Stimulated activated CD8-positive, alpha-beta memory T cell treated with anti-CD3 and anti-CD28 coated beads, Interleukin-2, amount 100 ng/mL, for 1 hour (primary cell): ENCODE measurements at regions not wholly inside any gene's neighbourhood (a gene's known extent, or its start where the extent isn't known, plus 50 kb on each side); places are given as distances from the start of the nearest gene placed in this dataset.
"Not testable (repeated sequence)": the region's sequence is repeated elsewhere in the genome, so short reads cannot be mapped to it uniquely, and the experiment has no call there.

ENCODE experiments used
- DNase-seq, 2 donors: peaks; one replicate each; pipeline ENCODE4 v3.0.0-alpha.2; 2020; ENCODE audit warnings: low read depth in 2 of 2

GRCh38 chr11:81987829-81988472, 745.7 kb downstream of the FAM181B start:
- DNase-seq, result no peak

DNA sequence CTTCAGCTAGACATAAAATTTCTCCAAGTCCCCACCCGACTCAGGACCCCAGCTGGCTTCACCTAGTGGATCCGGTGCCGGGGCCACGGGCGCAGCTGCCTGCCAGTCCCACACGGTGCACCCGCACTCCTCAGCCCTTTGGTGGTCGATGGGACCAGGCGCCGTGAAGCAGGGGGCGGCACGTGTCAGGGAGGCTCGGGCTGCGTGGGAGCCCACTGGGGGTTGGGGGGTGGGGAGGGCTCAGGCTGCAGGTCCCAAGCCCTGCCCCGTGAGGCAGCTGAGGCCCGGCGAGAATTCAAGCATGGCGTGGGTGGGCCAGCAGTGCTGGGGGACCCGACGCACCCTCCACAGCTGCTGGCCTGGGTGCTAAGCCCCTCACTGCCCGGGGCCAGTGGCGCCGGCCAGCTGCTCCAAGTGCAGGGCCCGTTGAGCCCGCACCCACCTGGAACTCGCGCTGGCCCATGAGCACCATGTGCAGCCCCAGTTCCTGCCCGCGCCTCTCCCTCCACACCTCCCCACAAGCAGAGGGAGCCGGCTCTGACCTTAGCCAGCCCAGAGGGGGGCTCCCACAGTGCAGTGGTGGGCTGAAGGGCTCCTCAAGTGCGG, 747.0 kb downstream of the FAM181B start:
- DNase-seq, result no peak

DNA sequence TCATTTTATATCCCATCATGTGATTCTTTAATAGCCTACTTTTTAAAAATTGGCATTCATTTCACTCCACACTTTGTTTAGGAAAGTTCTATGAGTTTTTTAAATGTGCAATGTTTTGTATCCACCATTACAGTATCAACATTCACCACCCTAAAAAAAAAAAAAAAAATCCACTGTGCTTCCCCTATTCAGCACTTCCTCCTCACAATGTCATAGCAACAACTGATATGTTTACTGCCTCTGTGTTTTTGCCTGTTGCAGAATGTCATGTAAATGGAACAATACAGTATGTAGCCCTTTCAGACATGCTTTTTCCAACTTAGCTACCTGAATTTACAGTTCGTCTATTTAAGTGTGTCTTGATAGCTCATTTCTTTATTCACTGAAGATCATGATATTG, 754.2 kb downstream of the FAM181B start:
- DNase-seq, result no peak

GRCh38 chr11:81975261-81975900, 758.3 kb downstream of the FAM181B start:
- no peak for DNase-seq

- DNase-seq, result no peak
These were observed 762.8 kb downstream of the FAM181B start for GRCh38 chr11:81970886-81971285.

- no peak for DNase-seq
These were observed 766.4 kb downstream of the FAM181B start for GRCh38 chr11:81967242-81967641.

DNA sequence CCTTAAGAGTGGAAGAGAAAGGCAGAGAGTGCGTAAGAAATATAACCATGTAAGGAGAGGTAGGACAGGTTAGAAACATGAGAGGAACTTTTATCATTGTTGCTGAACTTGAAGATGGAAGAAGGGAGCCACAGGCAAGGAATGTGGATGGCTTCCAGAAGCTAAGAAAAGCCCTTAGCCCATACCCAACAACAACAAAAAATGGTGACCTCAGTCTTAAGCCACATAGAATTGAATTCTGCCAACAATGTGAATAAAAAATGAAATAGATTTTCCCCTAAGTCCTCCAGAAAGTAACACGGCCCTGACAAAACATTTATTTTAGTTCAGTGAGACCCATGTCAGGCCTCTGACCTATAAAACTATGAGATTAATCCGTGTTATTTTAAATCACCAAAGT, 767.3 kb downstream of the FAM181B start:
- no peak for DNase-seq

DNA sequence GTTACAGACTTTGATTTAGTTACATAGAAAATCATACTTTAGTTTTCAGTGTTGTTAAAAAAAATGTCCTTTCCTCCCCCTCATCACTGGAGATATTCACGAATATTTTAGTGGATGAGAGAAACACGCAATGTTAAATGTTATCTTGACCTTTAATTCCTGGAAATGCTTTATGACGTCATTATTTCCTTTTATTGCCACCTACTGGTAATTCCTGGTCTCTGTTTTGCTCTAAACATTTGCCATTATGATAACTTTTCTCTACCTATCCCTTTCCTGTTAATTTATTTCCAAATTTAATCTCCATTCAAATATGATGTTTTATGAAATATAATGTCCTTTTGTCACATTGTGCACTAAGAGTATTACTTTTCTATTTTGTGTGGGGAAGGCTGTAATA, 770.6 kb downstream of the FAM181B start:
- DNase-seq, result no peak

- DNase-seq, result no peak
These were observed 773.2 kb downstream of the FAM181B start for GRCh38 chr11:81960443-81960842.

- DNase-seq, result no peak
These were observed 774.3 kb downstream of the FAM181B start for GRCh38 chr11:81959341-81959740.

GRCh38 chr11:81954301-81954700, 779.4 kb downstream of the FAM181B start:
- not testable (repeated sequence) for DNase-seq

DNA sequence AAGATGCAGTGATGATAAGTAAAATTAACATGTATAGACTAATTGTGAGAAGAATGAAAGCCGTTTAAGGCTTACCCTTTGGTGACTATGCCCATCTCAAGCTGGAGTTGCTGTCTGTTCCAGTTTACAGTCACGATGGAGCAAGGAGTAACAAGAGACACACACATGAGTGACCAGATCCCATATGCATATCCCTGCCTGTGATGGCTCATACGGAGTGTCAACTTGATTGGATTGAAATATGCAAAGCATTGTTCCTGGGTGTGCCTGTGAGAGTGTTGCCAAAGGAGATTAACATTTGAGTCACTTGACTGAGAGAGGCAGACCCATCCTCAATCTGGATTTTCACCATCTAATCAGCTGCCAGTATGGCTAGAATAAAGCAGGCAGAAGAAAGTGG, 786.8 kb downstream of the FAM181B start:
- DNase-seq, result no peak

- DNase-seq, result no peak
These were observed 791.0 kb downstream of the FAM181B start for GRCh38 chr11:81942646-81943045.

DNA sequence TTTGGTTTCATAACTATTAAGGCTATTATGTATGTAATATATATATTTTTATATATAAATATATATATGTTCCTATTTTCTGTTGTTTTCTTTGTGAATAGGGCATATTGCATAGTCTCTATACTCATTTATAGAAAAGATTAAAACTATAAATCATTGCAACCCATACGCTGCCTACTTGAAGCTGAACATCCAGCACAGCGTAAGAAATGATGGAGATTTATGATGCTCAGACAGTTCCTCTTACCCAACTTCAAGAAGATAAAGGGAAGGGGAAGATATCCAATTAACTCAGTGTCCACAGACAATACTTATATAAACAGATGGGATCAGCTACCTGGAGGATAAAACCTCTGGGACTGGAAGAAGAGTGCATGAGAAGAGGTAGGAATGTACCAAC, 791.7 kb downstream of the FAM181B start:
- no peak for DNase-seq

DNA sequence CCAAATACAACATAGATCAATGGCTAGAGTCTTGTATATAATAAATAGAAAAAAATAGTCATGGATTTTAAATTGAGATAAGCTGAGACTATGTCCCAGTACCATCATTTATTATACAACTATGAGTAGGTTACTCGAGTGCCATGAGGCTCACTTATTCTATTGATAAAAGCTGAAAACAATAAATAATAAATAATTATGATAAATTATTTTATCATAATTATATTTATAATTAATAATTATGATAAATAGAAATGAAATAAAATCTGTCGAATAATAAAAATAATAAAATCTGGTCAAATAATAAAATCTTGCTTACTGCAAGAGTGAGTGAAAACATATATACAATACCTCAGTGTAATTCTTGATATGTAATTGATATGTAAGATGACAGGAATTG, 801.4 kb downstream of the FAM181B start:
- DNase-seq, result no peak

DNA sequence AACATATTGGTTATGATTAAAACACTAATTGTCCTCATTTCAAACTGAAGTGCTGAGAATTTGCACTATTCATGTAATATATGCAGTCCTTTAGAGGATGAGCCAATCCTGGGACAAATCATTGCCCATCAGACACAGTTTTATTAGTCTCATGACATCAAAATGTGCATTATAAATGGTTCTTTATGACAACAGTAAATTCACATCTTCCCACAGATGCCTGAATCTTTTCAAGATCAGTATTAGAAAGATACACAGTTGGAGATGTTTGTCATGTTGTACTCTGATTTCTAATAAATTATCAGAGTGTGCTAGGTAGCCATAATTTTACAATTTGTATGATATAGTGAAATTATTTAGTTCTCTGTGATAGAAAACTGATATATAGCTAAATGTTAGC, 813.5 kb downstream of the FAM181B start:
- no peak for DNase-seq

DNA sequence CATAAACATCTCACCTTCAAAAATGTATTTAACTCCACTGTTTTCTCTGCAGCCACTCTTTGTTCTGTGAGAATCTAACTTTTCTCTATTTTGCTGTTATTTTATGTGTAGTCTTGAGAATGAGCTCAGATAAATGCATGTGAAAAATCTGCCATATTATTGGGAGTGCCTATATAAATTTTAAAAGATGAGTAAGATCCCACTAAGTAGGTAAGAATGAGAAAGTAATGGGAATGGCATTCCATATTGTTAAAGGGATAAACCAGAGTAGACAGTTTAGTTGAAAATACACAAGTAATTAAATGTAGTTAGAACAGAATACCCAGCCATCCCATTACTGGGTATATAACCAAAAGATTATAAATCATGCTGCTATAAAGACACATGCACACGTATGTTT, 817.2 kb downstream of the FAM181B start:
- no peak for DNase-seq

DNA sequence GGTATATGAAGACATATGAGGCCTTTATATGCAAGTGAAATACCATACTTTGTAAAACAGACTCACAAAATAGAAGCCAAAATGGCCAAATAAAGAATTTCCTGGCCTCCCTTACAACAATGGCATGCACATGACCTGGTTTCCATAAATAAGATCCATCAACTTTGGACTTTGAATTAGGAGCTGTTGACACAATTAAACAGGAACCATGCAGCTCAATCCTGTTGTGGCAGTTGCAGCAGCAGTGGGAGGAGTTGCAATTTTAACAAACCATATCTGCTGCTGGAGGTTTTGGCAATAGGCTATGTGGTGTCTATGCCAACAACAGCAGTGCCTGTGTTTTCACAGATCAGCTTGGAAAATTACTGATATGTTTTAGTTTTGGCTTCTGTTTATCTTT, 818.6 kb downstream of the FAM181B start:
- no peak for DNase-seq

DNA sequence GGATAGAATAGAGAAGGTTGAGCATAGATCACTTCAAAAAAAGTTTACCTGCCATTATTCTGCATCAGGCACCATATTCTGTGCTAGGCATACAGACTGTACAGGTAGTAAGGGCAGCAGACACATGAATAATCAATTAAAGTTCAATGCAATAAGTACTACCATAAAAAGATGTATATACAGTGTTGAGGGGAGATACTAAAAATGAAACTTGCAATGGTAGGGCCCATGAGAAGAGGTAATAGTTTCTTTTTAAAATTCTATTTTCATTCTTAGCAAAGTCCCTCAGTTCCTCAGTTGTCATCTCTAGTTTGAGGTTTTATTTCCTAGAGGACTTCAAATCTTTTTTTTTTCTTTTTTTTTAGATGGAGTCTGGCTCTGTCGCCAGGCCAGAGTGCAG, 819.9 kb downstream of the FAM181B start:
- no peak for DNase-seq

GRCh38 chr11:81907996-81908395, 825.7 kb downstream of the FAM181B start:
- no peak for DNase-seq

- no peak for DNase-seq
These were observed 834.5 kb downstream of the FAM181B start for GRCh38 chr11:81899156-81899555.

- no peak for DNase-seq
These were observed 836.0 kb downstream of the FAM181B start for GRCh38 chr11:81897639-81898038.

DNA sequence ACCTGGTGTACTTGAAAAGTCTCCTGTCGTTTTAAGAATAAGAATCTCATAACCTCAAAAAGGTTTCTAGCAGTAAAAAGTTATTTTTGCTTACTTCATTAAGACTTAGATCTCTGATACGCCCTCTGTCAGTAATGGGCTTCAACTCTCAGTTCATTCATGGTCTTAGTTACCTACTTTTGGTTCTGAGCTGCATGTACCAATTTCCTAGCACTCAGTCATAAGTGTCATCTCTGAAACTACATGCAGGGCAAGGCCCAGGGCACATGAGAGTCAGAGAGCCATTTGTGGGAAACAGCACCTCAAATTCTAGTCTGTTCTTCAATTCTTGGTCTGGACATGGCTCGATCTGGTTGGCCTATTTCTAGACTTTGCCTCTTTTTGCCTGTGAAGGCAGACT, 838.4 kb downstream of the FAM181B start:
- DNase-seq, result no peak
